ENCODE measurements at regions not wholly inside any gene's neighbourhood (a gene's known extent, or its start where the extent isn't known, plus 50 kb on each side); places are given as distances from the start of the nearest gene placed in this dataset.
"Not testable (repeated sequence)": the region's sequence is repeated elsewhere in the genome, so short reads cannot be mapped to it uniquely, and the experiment has no call there.

- no peaks in the 10 kb centered on the region for H4K20me1 ChIP-seq
- TF ChIP-seq Cebpa-rat (IDR thresholded peaks at IDR 0.05): no peak
- H3K4me2 ChIP-seq: peak overlapping the region in 5 of 11 experiments; percentile 52 to 82 (median 70); a peak in 7 of 22 replicates
- peaks cover 0 to 8% (median 0%) of the 10 kb centered on the region in 11 experiments; a peak in 2 of 22 replicates for H3K9me3 ChIP-seq (replicated peaks in 1 of 11)
- peaks cover 12 to 20% (median 14%) of the 10 kb centered on the region in 10 experiments for H3K4me1 ChIP-seq
- H3K27me3 ChIP-seq: no peaks in the 10 kb centered on the region
- no peak overlapping the region for H3K27ac ChIP-seq
- no peak overlapping the region for H3K4me3 ChIP-seq
- H3K36me3 ChIP-seq: no peaks in the 10 kb centered on the region
- no peak overlapping the region for H3K9ac ChIP-seq
Observed at GRCh38 chr6:6942091-6942490, 165.7 kb upstream of the RREB1 start.

- peak overlapping the region; percentile 52 to 85 (median 70) for H3K4me2 ChIP-seq
- no peaks in the 10 kb centered on the region for H3K36me3 ChIP-seq
- peak overlapping the region in 3 of 11 experiments; percentile 5 to 27 (median 21); a peak in 2 of 22 replicates for H3K9ac ChIP-seq
- H3K27me3 ChIP-seq: no peaks in the 10 kb centered on the region
- peaks cover 0 to 8% (median 0%) of the 10 kb centered on the region in 11 experiments; a peak in 2 of 22 replicates for H3K9me3 ChIP-seq (replicated peaks in 1 of 11)
- H3K4me3 ChIP-seq: peak overlapping the region in 1 of 10 experiments; percentile 6; a peak in 2 of 20 replicates
- H3K4me1 ChIP-seq: peaks cover 12 to 20% (median 14%) of the 10 kb centered on the region in 10 experiments
- no peak overlapping the region; a peak in 1 of 22 replicates for H3K27ac ChIP-seq
- no peaks in the 10 kb centered on the region for H4K20me1 ChIP-seq
- no peak for TF ChIP-seq Cebpa-rat (IDR thresholded peaks at IDR 0.05)
Observed at GRCh38 chr6:6942831-6943230, 164.9 kb upstream of the RREB1 start.

- peaks cover 0 to 8% (median 0%) of the 10 kb centered on the region in 11 experiments; a peak in 2 of 22 replicates for H3K9me3 ChIP-seq (replicated peaks in 1 of 11)
- H3K9ac ChIP-seq: no peak overlapping the region
- H3K27ac ChIP-seq: no peak overlapping the region
- TF ChIP-seq Cebpa-rat (IDR thresholded peaks at IDR 0.05): no peak
- H3K4me1 ChIP-seq: peaks cover 12 to 20% (median 14%) of the 10 kb centered on the region in 10 experiments
- H3K4me3 ChIP-seq: no peak overlapping the region
- H4K20me1 ChIP-seq: no peaks in the 10 kb centered on the region
- H3K4me2 ChIP-seq: peak overlapping the region; percentile 52 to 85 (median 70); a peak in 20 of 22 replicates
- H3K36me3 ChIP-seq: no peaks in the 10 kb centered on the region
- no peaks in the 10 kb centered on the region for H3K27me3 ChIP-seq
Observed at GRCh38 chr6:6943421-6943820, 164.3 kb upstream of the RREB1 start.

- no peak overlapping the region for H3K4me3 ChIP-seq
- no peak overlapping the region for H3K4me2 ChIP-seq
- no peak overlapping the region for H3K27ac ChIP-seq
- no peaks in the 10 kb centered on the region for H3K27me3 ChIP-seq
- peaks cover 12 to 20% (median 14%) of the 10 kb centered on the region in 10 experiments for H3K4me1 ChIP-seq
- H4K20me1 ChIP-seq: no peaks in the 10 kb centered on the region
- no peak for TF ChIP-seq Cebpa-rat (IDR thresholded peaks at IDR 0.05)
- H3K9ac ChIP-seq: no peak overlapping the region
- H3K9me3 ChIP-seq (replicated peaks in 1 of 11): peaks cover 16 to 21% (median 17%) of the 10 kb centered on the region in 11 experiments
- H3K36me3 ChIP-seq: no peaks in the 10 kb centered on the region
Observed at GRCh38 chr6:6946206-6947155, 161.3 kb upstream of the RREB1 start.

GRCh38 chr6:6950373-6951145 is 157.2 kb upstream of the RREB1 start:
- peak in 1 of 11 experiments; percentile 23; a peak in 1 of 22 replicates for TF ChIP-seq Cebpa-rat (IDR thresholded peaks at IDR 0.05)
- Histone ChIP-seq H3K4me3 (no peak overlapping the region), H3K27ac (no peak overlapping the region), H3K9me3 (replicated peaks in 1 of 11) (peaks cover 34 to 45% (median 39%) of the 10 kb centered on the region in 11 experiments), H3K27me3 (no peaks in the 10 kb centered on the region), H4K20me1 (no peaks in the 10 kb centered on the region), H3K4me2 (no peak overlapping the region), H3K9ac (no peak overlapping the region), H3K4me1 (no peaks in the 10 kb centered on the region; a peak in 1 of 20 replicates), H3K36me3 (no peaks in the 10 kb centered on the region)

GRCh38 chr6:6951355-6951754 is 156.4 kb upstream of the RREB1 start:
- Histone ChIP-seq H3K36me3 (no peaks in the 10 kb centered on the region), H3K4me1 (no peaks in the 10 kb centered on the region; a peak in 1 of 20 replicates), H3K27me3 (no peaks in the 10 kb centered on the region)

GRCh38 chr6:6952484-6952883 is 155.3 kb upstream of the RREB1 start:
- Histone ChIP-seq H3K27me3 (no peaks in the 10 kb centered on the region), H4K20me1 (no peaks in the 10 kb centered on the region), H3K9me3 (replicated peaks in 1 of 11) (peaks cover 34 to 45% (median 39%) of the 10 kb centered on the region in 11 experiments), H3K4me1 (no peaks in the 10 kb centered on the region; a peak in 1 of 20 replicates), H3K9ac (no peak overlapping the region), H3K4me2 (no peak overlapping the region), H3K4me3 (no peak overlapping the region), H3K36me3 (no peaks in the 10 kb centered on the region), H3K27ac (no peak overlapping the region)
- TF ChIP-seq Cebpa-rat (IDR thresholded peaks at IDR 0.05): no peak

More at GRCh38 chr6:6951355-6951754, 156.4 kb upstream of the RREB1 start:
- Histone ChIP-seq H3K27ac (no peak overlapping the region), H4K20me1 (no peaks in the 10 kb centered on the region), H3K9me3 (replicated peaks in 1 of 11) (peaks cover 34 to 45% (median 39%) of the 10 kb centered on the region in 11 experiments), H3K9ac (no peak overlapping the region), H3K4me3 (no peak overlapping the region; a peak in 1 of 20 replicates), H3K4me2 (no peak overlapping the region)
- no peak for TF ChIP-seq Cebpa-rat (IDR thresholded peaks at IDR 0.05)

GRCh38 chr6:6952927-6953326 is 154.8 kb upstream of the RREB1 start:
- H3K27ac ChIP-seq, H3K27me3 ChIP-seq: not testable (repeated sequence)

More at GRCh38 chr6:6952927-6953326, 154.8 kb upstream of the RREB1 start:
- not testable (repeated sequence) for H3K36me3 ChIP-seq, H3K4me2 ChIP-seq, H3K4me1 ChIP-seq, H4K20me1 ChIP-seq, H3K4me3 ChIP-seq, H3K9ac ChIP-seq
- H3K9me3 ChIP-seq (replicated peaks in 1 of 11): peaks cover 34 to 45% (median 39%) of the 10 kb centered on the region in 11 experiments
